Endothelial cell (in vitro differentiated cells): ENCODE measurements at regions not wholly inside any gene's neighbourhood (a gene's known extent, or its start where the extent isn't known, plus 50 kb on each side); places are given as distances from the start of the nearest gene placed in this dataset.

Experiments
- DNase-seq: peaks from one replicate; pipeline ENCODE4 v3.0.0; 2021; ENCODE audit warnings: low spot score
- H3K27ac Mint-ChIP-seq: one replicate; pipeline ENCODE4 v1.8.0; 2021; ENCODE audit warnings: mixed read lengths, inconsistent platforms; ENCODE audit not compliant: unreplicated experiment
- H3K27me3 Mint-ChIP-seq: one replicate; pipeline ENCODE4 v1.8.0; 2021; ENCODE audit warnings: mild to moderate bottlenecking, moderate library complexity, mixed read lengths, inconsistent platforms; ENCODE audit not compliant: unreplicated experiment
- H3K36me3 Mint-ChIP-seq: one replicate; pipeline ENCODE4 v1.8.0; 2021; ENCODE audit warnings: mild to moderate bottlenecking, low read depth, mixed read lengths, inconsistent platforms; ENCODE audit not compliant: unreplicated experiment
- H3K4me1 Mint-ChIP-seq: one replicate; pipeline ENCODE4 v1.8.0; 2021; ENCODE audit warnings: mild to moderate bottlenecking, mixed read lengths, inconsistent platforms; ENCODE audit not compliant: unreplicated experiment
- H3K4me3 Mint-ChIP-seq: one replicate; pipeline ENCODE4 v1.8.0; 2021; ENCODE audit warnings: mild to moderate bottlenecking, mixed read lengths, inconsistent platforms; ENCODE audit not compliant: unreplicated experiment
- H3K9me3 Mint-ChIP-seq: one replicate; pipeline ENCODE4 v1.8.0; 2021; ENCODE audit warnings: mixed read lengths, inconsistent platforms; ENCODE audit not compliant: unreplicated experiment
- TF ChIP-seq, protein P1 (sequence below): fragments of 200-600 bp; sonication (generic); IDR thresholded peaks from one replicate; pipeline ENCODE4 v1.5.0; 2021; ENCODE audit warnings: antibody characterized with exemption; ENCODE audit not compliant: unreplicated experiment

- H3K4me3 Mint-ChIP-seq: no peak overlapping the region
- TF ChIP-seq, protein P1, sequence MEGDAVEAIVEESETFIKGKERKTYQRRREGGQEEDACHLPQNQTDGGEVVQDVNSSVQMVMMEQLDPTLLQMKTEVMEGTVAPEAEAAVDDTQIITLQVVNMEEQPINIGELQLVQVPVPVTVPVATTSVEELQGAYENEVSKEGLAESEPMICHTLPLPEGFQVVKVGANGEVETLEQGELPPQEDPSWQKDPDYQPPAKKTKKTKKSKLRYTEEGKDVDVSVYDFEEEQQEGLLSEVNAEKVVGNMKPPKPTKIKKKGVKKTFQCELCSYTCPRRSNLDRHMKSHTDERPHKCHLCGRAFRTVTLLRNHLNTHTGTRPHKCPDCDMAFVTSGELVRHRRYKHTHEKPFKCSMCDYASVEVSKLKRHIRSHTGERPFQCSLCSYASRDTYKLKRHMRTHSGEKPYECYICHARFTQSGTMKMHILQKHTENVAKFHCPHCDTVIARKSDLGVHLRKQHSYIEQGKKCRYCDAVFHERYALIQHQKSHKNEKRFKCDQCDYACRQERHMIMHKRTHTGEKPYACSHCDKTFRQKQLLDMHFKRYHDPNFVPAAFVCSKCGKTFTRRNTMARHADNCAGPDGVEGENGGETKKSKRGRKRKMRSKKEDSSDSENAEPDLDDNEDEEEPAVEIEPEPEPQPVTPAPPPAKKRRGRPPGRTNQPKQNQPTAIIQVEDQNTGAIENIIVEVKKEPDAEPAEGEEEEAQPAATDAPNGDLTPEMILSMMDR: no peak
- peaks cover 19% of the 10 kb centered on the region for H3K4me1 Mint-ChIP-seq
- no peaks in the 10 kb centered on the region for H3K9me3 Mint-ChIP-seq
- H3K27ac Mint-ChIP-seq: no peak overlapping the region
- H3K36me3 Mint-ChIP-seq: no peaks in the 10 kb centered on the region
- no peaks in the 10 kb centered on the region for H3K27me3 Mint-ChIP-seq
- no peak for DNase-seq
Observed at GRCh38 chrX:15943391-15943790, 88.8 kb upstream of the AP1S2 start.

GRCh38 chrX:15942307-15942706, 87.7 kb upstream of the AP1S2 start:
- Mint-ChIP-seq H3K4me3 (no peak overlapping the region), H3K27ac (no peak overlapping the region), H3K27me3 (no peaks in the 10 kb centered on the region), H3K36me3 (no peaks in the 10 kb centered on the region), H3K4me1 (peaks cover 11% of the 10 kb centered on the region), H3K9me3 (no peaks in the 10 kb centered on the region)
- TF ChIP-seq, protein P1: no peak
- no peak for DNase-seq

GRCh38 chrX:15939737-15940136, 85.1 kb upstream of the AP1S2 start:
- H3K4me1 Mint-ChIP-seq: peaks cover 4% of the 10 kb centered on the region

DNA sequence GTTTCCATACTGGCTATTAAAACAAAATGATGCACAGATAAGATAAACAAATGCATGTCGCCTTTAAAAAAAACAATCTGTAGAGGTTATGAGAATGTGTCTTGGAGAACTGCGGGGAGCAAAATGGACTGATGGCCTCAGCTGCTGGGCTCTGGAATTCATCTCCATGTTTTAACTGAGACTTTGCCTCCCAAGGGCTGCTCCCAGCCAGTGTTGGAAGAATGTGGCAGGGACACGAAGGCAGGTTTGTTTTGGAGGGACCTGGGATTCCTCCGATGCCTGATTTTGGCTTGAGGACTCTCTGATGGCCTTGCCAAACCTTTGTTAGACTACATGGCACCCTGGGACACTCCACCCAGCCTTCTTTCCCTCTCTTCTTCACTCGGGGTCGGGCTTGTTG, 83.5 kb upstream of the AP1S2 start:
- DNase-seq: no peak
- Mint-ChIP-seq H3K4me1 (no peaks in the 10 kb centered on the region), H3K9me3 (no peaks in the 10 kb centered on the region), H3K27ac (no peak overlapping the region), H3K27me3 (no peaks in the 10 kb centered on the region), H3K4me3 (no peak overlapping the region), H3K36me3 (no peaks in the 10 kb centered on the region)
- TF ChIP-seq, protein P1: no peak

More at GRCh38 chrX:15939737-15940136, 85.1 kb upstream of the AP1S2 start:
- Mint-ChIP-seq H3K27me3 (no peaks in the 10 kb centered on the region), H3K9me3 (no peaks in the 10 kb centered on the region), H3K4me3 (no peak overlapping the region), H3K27ac (no peak overlapping the region), H3K36me3 (no peaks in the 10 kb centered on the region)
- TF ChIP-seq, protein P1: no peak
- no peak for DNase-seq

GRCh38 chrX:15931362-15931761, 76.7 kb upstream of the AP1S2 start:
- peaks cover 6% of the 10 kb centered on the region for H3K4me1 Mint-ChIP-seq

More at GRCh38 chrX:15931362-15931761, 76.7 kb upstream of the AP1S2 start:
- Mint-ChIP-seq H3K9me3 (no peaks in the 10 kb centered on the region), H3K36me3 (no peaks in the 10 kb centered on the region), H3K27ac (no peak overlapping the region), H3K4me3 (no peak overlapping the region), H3K27me3 (peaks cover 6% of the 10 kb centered on the region)
- DNase-seq: no peak
- TF ChIP-seq, protein P1: no peak
